ENCODE measurements at regions not wholly inside any gene's neighbourhood (a gene's known extent, or its start where the extent isn't known, plus 50 kb on each side); places are given as distances from the start of the nearest gene placed in this dataset.

DNA sequence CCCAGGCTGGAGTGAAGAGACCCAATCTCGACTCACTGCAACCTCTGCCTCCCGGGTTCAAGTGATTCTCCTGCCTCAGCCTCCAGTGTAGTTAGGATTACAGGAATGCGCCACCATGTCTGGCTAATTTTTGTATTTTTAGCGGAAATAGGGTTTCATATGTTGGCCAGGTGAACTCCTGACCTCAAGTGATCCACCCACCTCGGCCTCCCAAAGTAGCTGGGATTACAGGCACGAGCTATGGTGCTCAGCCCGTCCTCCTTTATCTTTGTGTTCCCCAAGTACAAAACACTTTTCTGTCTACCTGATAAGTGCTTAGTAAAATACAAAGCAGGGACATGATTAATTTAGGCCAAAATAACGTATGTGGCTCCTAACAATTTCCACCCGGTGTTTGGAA, 91.2 kb upstream of the STK17B start:
- TF ChIP-seq TRIM24 (IDR thresholded peaks at IDR 0.05) (no peak), DACH1 (IDR thresholded peaks at IDR 0.05; ENCODE audit: partially characterized antibody) (no peak), GABPB2 (CRISPR knock-in tag; conservative IDR thresholded peaks at IDR 0.05) (no peak), GABPB1 (CRISPR knock-in tag; IDR thresholded peaks at IDR 0.05) (no peak), ZSCAN29 (IDR thresholded peaks at IDR 0.05) (no peak), MYC (IDR thresholded peaks at IDR 0.05; ENCODE audit: low read depth, low read length) (no peak), MYC (CRISPR knock-in tag; IDR thresholded peaks at IDR 0.05; ENCODE audit: borderline replicate concordance, low read depth) (no peak), HDAC2 (IDR thresholded peaks at IDR 0.05) (no peak), TRIM28 (IDR thresholded peaks at IDR 0.05) (no peak), POLR2A (conservative IDR thresholded peaks at IDR 0.05) (no peak), IRF2 (CRISPR knock-in tag; IDR thresholded peaks at IDR 0.05) (no peak)
- TF ChIP-seq, protein P1, sequence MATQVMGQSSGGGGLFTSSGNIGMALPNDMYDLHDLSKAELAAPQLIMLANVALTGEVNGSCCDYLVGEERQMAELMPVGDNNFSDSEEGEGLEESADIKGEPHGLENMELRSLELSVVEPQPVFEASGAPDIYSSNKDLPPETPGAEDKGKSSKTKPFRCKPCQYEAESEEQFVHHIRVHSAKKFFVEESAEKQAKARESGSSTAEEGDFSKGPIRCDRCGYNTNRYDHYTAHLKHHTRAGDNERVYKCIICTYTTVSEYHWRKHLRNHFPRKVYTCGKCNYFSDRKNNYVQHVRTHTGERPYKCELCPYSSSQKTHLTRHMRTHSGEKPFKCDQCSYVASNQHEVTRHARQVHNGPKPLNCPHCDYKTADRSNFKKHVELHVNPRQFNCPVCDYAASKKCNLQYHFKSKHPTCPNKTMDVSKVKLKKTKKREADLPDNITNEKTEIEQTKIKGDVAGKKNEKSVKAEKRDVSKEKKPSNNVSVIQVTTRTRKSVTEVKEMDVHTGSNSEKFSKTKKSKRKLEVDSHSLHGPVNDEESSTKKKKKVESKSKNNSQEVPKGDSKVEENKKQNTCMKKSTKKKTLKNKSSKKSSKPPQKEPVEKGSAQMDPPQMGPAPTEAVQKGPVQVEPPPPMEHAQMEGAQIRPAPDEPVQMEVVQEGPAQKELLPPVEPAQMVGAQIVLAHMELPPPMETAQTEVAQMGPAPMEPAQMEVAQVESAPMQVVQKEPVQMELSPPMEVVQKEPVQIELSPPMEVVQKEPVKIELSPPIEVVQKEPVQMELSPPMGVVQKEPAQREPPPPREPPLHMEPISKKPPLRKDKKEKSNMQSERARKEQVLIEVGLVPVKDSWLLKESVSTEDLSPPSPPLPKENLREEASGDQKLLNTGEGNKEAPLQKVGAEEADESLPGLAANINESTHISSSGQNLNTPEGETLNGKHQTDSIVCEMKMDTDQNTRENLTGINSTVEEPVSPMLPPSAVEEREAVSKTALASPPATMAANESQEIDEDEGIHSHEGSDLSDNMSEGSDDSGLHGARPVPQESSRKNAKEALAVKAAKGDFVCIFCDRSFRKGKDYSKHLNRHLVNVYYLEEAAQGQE (IDR thresholded peaks at IDR 0.05; ENCODE audit: borderline replicate concordance): no peak
- TF ChIP-seq, protein P1 (CRISPR knock-in tag; IDR thresholded peaks at IDR 0.05; ENCODE audit: low read depth): no peak
